Lung (tissue), 11 donors: ENCODE measurements at regions not wholly inside any gene's neighbourhood (a gene's known extent, or its start where the extent isn't known, plus 50 kb on each side); places are given as distances from the start of the nearest gene placed in this dataset.

ENCODE experiments used
- ATAC-seq: fragments of 200-7000 bp; cut with Tn5 transposase; one replicate; pipeline ENCODE4 v1.9.1; 2020; ENCODE audit warnings: moderate number of reproducible peaks; ENCODE audit not compliant: insufficient read depth, low FRiP score
- DNase-seq, 3 donors: peaks; one replicate each; pipeline ENCODE4 v3.0.0-alpha.2; 2013 to 2017
- H3K27ac ChIP-seq, 2 donors: one replicate each; pipeline ENCODE4 v1.5.1; 2013; ENCODE audit warnings: mild to moderate bottlenecking in 2 of 2, moderate library complexity in 2 of 2, control low read depth in 1 of 2, inconsistent platforms in 1 of 2, low read depth in 1 of 2, low read length in 1 of 2
- H3K27me3 ChIP-seq, 3 donors: one replicate each; pipeline ENCODE4 v1.5.1; 2013; ENCODE audit warnings: low read length in 2 of 3; ENCODE audit not compliant: control insufficient read depth in 3 of 3, insufficient read depth in 3 of 3
- H3K36me3 ChIP-seq, 4 donors: one replicate each; pipeline ENCODE4 v1.5.1; 2013; ENCODE audit warnings: low read length in 4 of 4, mild to moderate bottlenecking in 1 of 4, moderate library complexity in 1 of 4; ENCODE audit not compliant: control insufficient read depth in 4 of 4, insufficient read depth in 4 of 4
- H3K4me1 ChIP-seq, 5 donors: one replicate each; pipeline ENCODE4 v1.5.1; 2013; ENCODE audit warnings: low read length in 5 of 5, mild to moderate bottlenecking in 2 of 5, moderate library complexity in 1 of 5; ENCODE audit not compliant: control insufficient read depth in 5 of 5, insufficient read depth in 5 of 5
- H3K4me3 ChIP-seq: one replicate; pipeline ENCODE4 v1.5.1; 2013; ENCODE audit warnings: mild to moderate bottlenecking, control low read depth, moderate library complexity
- H3K9ac ChIP-seq, 2 donors: one replicate each; pipeline ENCODE4 v1.5.1; 2013; ENCODE audit warnings: low read length in 2 of 2, control low read depth in 1 of 2; ENCODE audit not compliant: insufficient read depth in 1 of 2
- H3K9me3 ChIP-seq, 4 donors: one replicate each; pipeline ENCODE4 v1.5.1; 2013; ENCODE audit warnings: low read length in 3 of 4, mild to moderate bottlenecking in 1 of 4, moderate library complexity in 1 of 4; ENCODE audit not compliant: control insufficient read depth in 4 of 4, insufficient read depth in 3 of 4
- CTCF ChIP-seq: IDR thresholded peaks from 2 replicates; pipeline ENCODE4 v1.5.1; 2012; ENCODE audit warnings: mild to moderate bottlenecking; ENCODE audit errors: control extremely low read depth, extremely low read depth
- WGBS, 2 donors: extraction: QIAGEN DNeasy Blood & Tissue Kit; methylation state at CpG; one replicate each; pipeline ENCODE4 v1.1.7; 2013; 5-methylcytosine and 5-hydroxymethylcytosine counted together
- donor health status: control.
- donor health status: control.
- donor health status: Bipolar disorder and iron deficiency.
- donor health status: healthy.
- donor health status: DM: yes; HTN: yes; CAD: no.

GRCh38 chr13:109516186-109516585 is 270.2 kb downstream of the IRS2 start:
- no peak for DNase-seq
- no peak overlapping the region for H3K27ac ChIP-seq
- no peaks in the 10 kb centered on the region for H3K36me3 ChIP-seq
- no peak for ATAC-seq
- 51 to 56% methylated on average over 4 of the region's 4 CpGs for whole genome bisulfite sequencing, 2 donors
- TF ChIP-seq CTCF: no peak
- H3K9me3 ChIP-seq: no peaks in the 10 kb centered on the region
- H3K27me3 ChIP-seq: no peaks in the 10 kb centered on the region
- no peak overlapping the region for H3K9ac ChIP-seq
- H3K4me3 ChIP-seq: no peak overlapping the region
- H3K4me1 ChIP-seq: no peaks in the 10 kb centered on the region

GRCh38 chr13:109510013-109510412 is 276.4 kb downstream of the IRS2 start:
- 67 to 84% methylated on average over 3 of the region's 3 CpGs for WGBS, 2 donors
- Histone ChIP-seq H3K4me1 (no peaks in the 10 kb centered on the region), H3K9me3 (peaks cover 0 to 3% (median 0%) of the 10 kb centered on the region in 4 donors), H3K27ac (no peak overlapping the region), H3K27me3 (no peaks in the 10 kb centered on the region), H3K4me3 (no peak overlapping the region), H3K36me3 (no peaks in the 10 kb centered on the region), H3K9ac (no peak overlapping the region)
- no peak for ATAC-seq
- no peak for DNase-seq
- no peak for TF ChIP-seq CTCF

- H3K36me3 ChIP-seq: no peaks in the 10 kb centered on the region
- no peak for TF ChIP-seq CTCF
- no peak overlapping the region for H3K9ac ChIP-seq
- DNase-seq: no peak
- WGBS, 2 donors: 78 to 92% methylated on average over 4 of the region's 4 CpGs
- H3K4me3 ChIP-seq: no peak overlapping the region
- no peaks in the 10 kb centered on the region for H3K27me3 ChIP-seq
- H3K9me3 ChIP-seq: peaks cover 0 to 3% (median 0%) of the 10 kb centered on the region in 4 donors
- H3K4me1 ChIP-seq: no peaks in the 10 kb centered on the region
- no peak for ATAC-seq
- H3K27ac ChIP-seq: no peak overlapping the region
Observed at GRCh38 chr13:109509154-109509900, 277.1 kb downstream of the IRS2 start.
